ENCODE measurements at regions not wholly inside any gene's neighbourhood (a gene's known extent, or its start where the extent isn't known, plus 50 kb on each side); places are given as distances from the start of the nearest gene placed in this dataset.
A peak's percentile ranks its signal among the peaks of the same experiment; 100 is the strongest.

DNA sequence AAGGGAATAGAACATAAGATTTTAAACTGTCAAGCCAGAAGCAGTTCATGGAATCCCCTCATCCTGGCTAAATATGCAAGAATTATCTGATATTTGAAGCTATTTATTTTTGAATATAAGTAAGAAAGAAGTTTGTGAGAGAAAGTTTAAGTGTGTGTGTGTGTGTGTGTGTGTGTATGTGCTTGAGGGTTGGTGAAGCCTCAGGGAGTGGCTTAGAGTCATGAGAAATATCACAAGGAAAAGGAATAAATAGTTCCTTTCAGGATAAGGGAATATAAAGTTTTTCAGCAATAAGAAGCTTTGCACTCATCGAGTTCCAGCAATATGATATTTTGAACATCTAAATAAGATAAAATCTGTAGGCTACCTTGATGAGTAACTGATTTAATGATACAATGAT is 359.6 kb downstream of the MEIS1 start:
- no peak for DNase-seq (ENCODE audit: low spot score)

DNA sequence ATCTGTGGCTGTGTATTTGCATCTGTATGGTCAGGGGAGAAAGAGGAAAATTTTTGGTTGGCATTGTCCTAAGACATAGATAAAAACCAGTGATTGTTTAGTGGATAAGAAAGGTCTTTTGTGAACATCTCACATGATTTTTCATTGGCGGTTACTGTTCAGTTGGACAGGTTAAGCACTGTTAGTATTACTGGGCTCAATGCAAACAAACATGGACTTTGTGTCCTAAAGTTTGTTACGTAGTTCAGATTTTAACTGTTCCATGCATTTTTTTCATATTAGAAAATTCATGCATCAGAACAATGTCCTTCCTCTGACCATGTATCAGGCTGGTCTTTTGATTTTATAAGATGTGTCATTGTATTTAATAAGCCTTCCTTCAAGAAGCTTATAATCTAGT is 368.0 kb downstream of the MEIS1 start:
- no peak for DNase-seq (ENCODE audit: low spot score)

GRCh38 chr2:66803726-66804125 is 368.8 kb downstream of the MEIS1 start:
- no peak for DNase-seq (ENCODE audit: low spot score)

- no peak for DNase-seq (ENCODE audit: low spot score)
These were observed 370.3 kb downstream of the MEIS1 start for GRCh38 chr2:66805016-66805865.

GRCh38 chr2:66805968-66806367 is 371.0 kb downstream of the MEIS1 start:
- DNase-seq (ENCODE audit: low spot score) = no peak

DNA sequence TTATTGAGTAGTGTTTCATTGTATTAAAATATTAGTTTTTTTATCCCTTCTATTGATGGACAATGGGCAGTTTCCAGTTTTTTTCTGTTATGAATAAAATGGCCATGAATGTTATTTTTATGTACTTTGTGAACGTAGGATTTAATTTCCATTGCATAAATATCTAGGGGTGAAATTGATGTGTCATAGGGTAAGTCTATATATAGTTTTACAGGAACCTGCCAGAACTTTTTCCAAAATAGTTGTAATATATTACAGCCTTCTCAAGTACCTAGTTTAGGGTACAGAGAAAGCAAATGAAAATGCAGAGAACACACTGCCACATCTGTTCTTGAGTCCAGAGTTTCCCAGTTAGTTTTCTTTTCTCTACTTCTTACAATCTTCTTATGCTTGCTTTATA is 378.6 kb downstream of the MEIS1 start:
- DNase-seq (ENCODE audit: low spot score) = no peak

GRCh38 chr2:66813976-66814375 is 379.1 kb downstream of the MEIS1 start:
- no peak for DNase-seq (ENCODE audit: low spot score)

DNA sequence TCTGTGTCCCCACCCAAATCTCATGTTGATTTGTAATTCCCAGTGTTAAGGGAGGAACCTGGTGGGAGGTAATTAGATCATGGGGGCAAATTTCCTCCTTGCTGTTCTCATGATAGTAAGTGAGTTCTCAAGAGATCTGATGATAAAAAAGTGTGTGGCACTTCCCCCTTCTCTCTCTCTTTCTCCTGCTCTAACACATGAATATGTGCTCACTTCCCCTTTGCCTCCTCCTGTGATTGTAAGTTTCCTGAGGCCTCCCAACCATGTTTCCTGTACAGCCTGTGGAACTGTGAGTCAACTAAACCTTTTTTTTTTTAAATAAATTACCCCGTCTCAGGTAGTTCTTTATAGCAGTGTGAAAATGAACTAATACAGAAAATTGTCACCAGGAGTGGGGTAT is 380.0 kb downstream of the MEIS1 start:
- DNase-seq (ENCODE audit: low spot score) = no peak

DNA sequence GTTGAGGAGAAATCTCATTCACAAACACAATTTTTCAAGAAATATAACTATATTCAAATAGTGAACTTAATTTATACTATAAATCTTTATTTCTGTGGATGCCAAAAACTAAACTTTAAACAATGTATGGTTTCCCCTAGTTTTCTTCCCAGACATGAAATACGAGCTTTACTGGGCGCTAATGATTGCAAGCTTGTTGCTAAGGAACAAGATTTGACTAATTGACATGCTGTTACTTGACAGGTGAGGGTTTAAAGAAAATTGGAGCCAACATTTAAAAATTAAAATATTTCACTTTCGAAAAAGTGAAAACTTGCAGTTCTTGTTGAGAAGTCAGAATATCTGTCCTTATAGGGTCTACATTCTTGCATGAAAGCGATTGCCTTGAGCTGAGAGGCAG is 381.0 kb downstream of the MEIS1 start:
- DNase-seq (ENCODE audit: low spot score) = no peak

DNA sequence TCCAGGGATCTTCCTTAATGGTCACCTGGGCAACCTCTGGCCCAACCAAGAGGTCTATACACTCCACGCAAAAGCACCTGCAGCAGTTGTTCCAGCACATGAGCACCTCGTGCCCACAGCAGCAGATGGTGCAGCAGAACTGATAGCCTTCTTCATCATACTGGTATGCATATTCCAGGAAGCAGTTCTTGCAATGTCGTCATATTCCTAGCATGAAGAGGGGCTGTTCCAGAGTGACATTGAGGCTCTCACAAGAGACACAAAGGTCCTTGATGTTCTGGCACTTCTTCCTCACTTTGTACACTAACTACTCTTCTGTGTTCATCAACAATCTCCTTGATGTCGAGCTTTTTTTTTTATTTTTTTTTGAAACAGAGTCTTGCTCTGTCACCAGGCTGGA is 386.2 kb downstream of the MEIS1 start:
- no peak for DNase-seq (ENCODE audit: low spot score)

DNA sequence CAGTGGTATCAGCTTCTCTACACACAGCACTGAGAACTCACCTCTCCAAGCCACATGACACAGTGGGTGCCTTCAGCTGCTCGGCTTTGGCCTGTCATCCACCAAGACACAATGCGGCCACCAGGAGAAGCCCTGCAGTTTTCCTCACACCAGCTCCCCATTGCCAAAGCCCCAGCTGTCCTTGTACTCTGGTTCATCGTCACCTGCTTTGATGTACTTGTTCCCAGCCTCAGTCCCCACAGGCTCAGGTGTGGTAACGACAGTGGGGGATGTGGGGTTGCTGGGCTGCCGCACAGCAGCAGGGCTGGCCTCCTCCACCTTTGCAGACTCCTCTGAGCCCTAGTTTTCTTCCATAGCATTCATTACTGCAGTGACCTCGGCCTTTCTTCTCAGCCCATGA is 387.3 kb downstream of the MEIS1 start:
- DNase-seq (ENCODE audit: low spot score) = no peak

GRCh38 chr2:66824926-66825325 is 390.0 kb downstream of the MEIS1 start:
- no peak for DNase-seq (ENCODE audit: low spot score)

- DNase-seq (ENCODE audit: low spot score) = no peak
These were observed 392.9 kb downstream of the MEIS1 start for GRCh38 chr2:66827851-66828250.

GRCh38 chr2:66828876-66829275 is 394.0 kb downstream of the MEIS1 start:
- DNase-seq (ENCODE audit: low spot score) = no peak

DNA sequence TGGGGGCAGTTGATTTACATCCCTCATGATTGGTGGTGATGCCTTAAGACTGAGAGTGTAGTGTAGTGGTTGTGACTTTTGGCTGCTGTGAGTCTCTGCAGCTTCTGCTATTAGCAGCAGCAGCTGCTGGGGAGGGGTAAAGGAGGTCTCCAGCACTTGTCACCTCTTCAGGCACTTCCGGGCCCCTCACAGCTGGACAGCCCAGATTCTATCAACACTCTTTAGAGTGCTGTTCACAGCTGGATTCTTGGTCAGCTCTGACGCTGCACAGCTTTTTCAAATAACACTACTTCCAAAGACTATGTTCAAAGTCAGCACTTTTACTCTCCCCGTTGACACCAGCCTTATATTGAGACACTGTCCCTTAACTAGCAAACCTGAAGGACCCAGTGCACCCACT is 396.0 kb downstream of the MEIS1 start:
- no peak for DNase-seq (ENCODE audit: low spot score)

GRCh38 chr2:66832646-66833435 is 397.9 kb downstream of the MEIS1 start:
- DNase-seq (ENCODE audit: low spot score) = no peak

GRCh38 chr2:66834859-66835258 is 399.9 kb downstream of the MEIS1 start:
- no peak for DNase-seq (ENCODE audit: low spot score)

- no peak for DNase-seq (ENCODE audit: low spot score)
These were observed 401.9 kb downstream of the MEIS1 start for GRCh38 chr2:66836851-66837250.

DNA sequence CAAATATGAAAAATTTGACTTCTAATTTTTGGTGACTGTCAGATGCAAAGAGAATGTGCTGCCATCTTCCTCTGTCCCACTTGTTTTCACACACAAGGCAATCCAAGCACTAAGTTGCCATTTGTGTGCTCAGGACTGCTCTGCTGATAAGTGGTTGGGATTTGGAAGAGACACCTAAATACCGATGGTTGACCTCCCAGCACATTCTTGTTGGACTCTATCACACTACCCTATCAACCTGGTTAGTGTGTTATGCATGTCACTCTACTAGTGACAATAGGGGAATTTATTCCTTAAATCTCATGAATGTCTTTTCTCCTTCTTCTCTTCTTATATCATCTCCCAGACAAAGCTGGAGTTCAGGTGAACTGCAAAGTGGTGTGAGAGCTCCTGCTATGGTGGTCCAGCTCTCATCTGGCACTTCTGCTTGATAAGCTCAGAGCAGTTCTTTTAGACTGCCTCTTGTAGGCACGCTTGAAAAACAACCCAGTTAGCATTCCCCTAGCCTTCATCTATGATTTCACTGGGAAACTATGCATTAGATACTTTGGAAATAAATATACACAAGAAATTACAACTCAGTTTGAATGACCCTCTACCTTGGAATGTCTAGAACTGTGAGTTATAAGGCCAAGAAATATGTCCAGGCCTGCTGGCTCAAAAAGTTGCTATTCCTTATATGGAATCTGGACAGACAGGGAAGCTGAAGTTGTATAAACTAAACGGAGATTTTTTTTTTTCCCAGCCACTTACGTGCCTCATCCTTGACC is 404.8 kb downstream of the MEIS1 start:
- DNase-seq (ENCODE audit: low spot score) = peak; percentile 85

DNA sequence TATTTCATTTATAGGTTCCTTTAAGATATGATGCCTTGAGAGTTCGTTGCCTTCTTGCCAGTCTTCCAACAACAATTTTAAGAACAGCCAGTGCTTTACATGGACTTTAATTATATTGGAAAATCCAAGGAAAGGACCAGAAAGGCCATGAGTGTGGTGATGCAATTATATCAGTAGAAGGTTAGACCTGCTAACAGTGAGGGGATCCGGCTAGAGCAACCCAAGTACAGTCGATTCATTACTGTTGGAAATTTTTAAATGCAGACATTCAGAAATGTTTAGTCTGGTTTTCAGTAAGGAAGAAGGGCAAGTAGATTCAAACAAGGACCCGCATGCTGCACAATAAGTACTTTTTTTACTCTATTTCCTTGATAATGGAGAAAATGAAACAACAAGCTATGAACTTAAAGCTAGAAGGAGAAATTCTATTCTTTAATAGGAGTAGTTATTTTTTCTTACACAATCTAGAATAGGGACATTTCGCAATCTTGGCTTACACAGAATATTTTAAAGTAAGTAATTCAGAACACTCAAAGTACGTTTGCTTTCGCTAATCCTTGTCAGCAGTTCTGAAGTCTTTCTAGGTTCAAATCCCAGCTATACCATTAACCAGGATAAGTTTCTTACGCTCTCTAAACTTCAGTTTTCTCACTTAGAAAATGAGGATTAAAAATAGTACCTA is 405.5 kb downstream of the MEIS1 start:
- no peak for DNase-seq (ENCODE audit: low spot score)

DNA sequence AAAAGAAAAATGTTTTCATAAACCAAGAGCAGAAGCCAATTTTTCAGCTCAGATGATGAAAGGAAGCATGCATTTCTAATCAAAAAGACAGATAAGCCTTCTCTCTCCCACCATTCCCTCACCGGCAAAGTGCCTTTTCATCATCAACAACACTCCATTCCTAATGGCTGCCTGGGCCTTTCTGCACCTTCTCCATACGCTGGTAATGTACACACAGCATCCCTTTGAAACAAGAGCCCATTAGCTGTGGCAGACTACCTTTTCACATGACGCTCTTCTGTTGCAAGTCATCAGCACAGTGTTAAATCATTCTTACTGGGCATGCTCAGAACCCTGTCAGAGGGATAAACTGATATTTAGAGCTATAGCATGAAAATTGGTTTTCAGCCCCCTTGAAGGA is 408.9 kb downstream of the MEIS1 start:
- DNase-seq (ENCODE audit: low spot score) = no peak

DNA sequence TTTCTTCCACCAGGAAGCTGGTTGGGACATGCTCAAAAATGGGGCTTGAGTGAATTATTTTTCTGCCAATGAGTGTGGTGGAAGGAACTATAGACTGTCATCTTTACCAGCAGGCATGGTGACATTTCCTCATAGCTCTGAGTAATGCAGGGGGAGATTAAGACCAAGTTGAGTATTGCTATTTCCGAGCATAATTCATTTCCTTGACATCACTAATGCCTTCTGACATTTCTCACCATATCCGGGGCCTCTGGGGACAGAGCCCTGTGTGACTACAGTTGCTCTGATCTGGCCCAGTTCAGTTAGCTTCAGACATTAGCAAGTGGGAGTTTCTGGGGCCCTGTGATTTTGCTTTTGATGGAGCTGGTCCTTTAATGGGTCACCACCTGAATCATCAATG is 410.4 kb downstream of the MEIS1 start:
- no peak for DNase-seq (ENCODE audit: low spot score)

Measured in H4 (cell line).